IMR-90 (cell line): ENCODE measurements at regions not wholly inside any gene's neighbourhood (a gene's known extent, or its start where the extent isn't known, plus 50 kb on each side); places are given as distances from the start of the nearest gene placed in this dataset.

Experiments used
- ATAC-seq: fragments of 200-7000 bp; cut with Tn5 transposase; 2 replicates; pipeline ENCODE4 v1.9.1; 2020; ENCODE audit warnings: low read depth, mild to moderate bottlenecking, moderate library complexity
- BruUV-seq: library from RNA; stranded (reverse); fragments of 400-500 nt; replicated peaks from 2 replicates; lab custom pipeline; 2021; lab: Mats Ljungman, UMichigan
- CTCF ChIA-PET: fragments of 300-600 bp; formaldehyde crosslinking; extraction: SDS; loops from one replicate; lab custom pipeline; 2021; ENCODE audit warnings: antibody characterized with exemption; lab: Yijun Ruan, JAX
- POLR2A ChIA-PET: fragments of 300-600 bp; sonication (Branson Sonifier 250); formaldehyde crosslinking; loops from one replicate; lab custom pipeline; 2022; ENCODE audit warnings: antibody characterized with exemption; ENCODE audit not compliant: unreplicated experiment; lab: Charles Lee
- DNase-seq: peaks from one replicate; pipeline ENCODE4 v3.0.0; 2013
- H2AFZ ChIP-seq: replicated peaks from 2 replicates; pipeline ENCODE3; 2013; ENCODE audit warnings: low read length, mild to moderate bottlenecking; ENCODE audit not compliant: poor library complexity
- H2AK5ac ChIP-seq: 2 replicates; pipeline ENCODE4 v1.6.1; 2013; ENCODE audit warnings: low read depth, low read length, inconsistent platforms
- H2AK9ac ChIP-seq: replicated peaks from 2 replicates; pipeline ENCODE3; 2013; ENCODE audit warnings: mild to moderate bottlenecking, low read depth, low read length, moderate library complexity; ENCODE audit not compliant: poor library complexity
- H2BK120ac ChIP-seq: 2 replicates; pipeline ENCODE4 v1.6.1; 2013; ENCODE audit warnings: low read depth, low read length, inconsistent platforms
- H2BK15ac ChIP-seq: 3 replicates; pipeline ENCODE4 v1.6.1; 2013; ENCODE audit warnings: low read depth, low read length, inconsistent platforms
- H2BK20ac ChIP-seq: 2 replicates; pipeline ENCODE4 v1.6.1; 2013; ENCODE audit warnings: low read depth, mild to moderate bottlenecking, inconsistent platforms, low read length, moderate library complexity
- H2BK5ac ChIP-seq: 2 replicates; pipeline ENCODE4 v1.6.1; 2013; ENCODE audit warnings: mild to moderate bottlenecking, low read depth, low read length, inconsistent platforms; ENCODE audit not compliant: poor library complexity, severe bottlenecking
- H3K14ac ChIP-seq: replicated peaks from 2 replicates; pipeline ENCODE4 v1.6.1; 2013; ENCODE audit warnings: low read depth, low read length, inconsistent platforms
- H3K18ac ChIP-seq: 2 replicates; pipeline ENCODE4 v1.6.1; 2013; ENCODE audit warnings: low read depth, low read length, control low read depth
- H3K23ac ChIP-seq: 2 replicates; pipeline ENCODE4 v1.6.1; 2013; ENCODE audit warnings: low read depth, low read length, inconsistent platforms
- H3K27ac ChIP-seq: 2 replicates; pipeline ENCODE4 v1.5.1; 2013; ENCODE audit warnings: mild to moderate bottlenecking, control low read depth, low read length; ENCODE audit not compliant: insufficient read depth
- H3K27me3 ChIP-seq: 2 replicates; pipeline ENCODE4 v1.6.1; 2013; ENCODE audit warnings: low read length; ENCODE audit not compliant: control insufficient read depth, insufficient read depth
- H3K36me3 ChIP-seq: 2 replicates; pipeline ENCODE4 v1.6.1; 2013; ENCODE audit warnings: low read length, mixed read lengths; ENCODE audit not compliant: control insufficient read depth, insufficient read depth
- H3K4ac ChIP-seq: 2 replicates; pipeline ENCODE4 v1.6.1; 2013; ENCODE audit warnings: low read depth, low read length, inconsistent platforms
- H3K4me1 ChIP-seq: 2 replicates; pipeline ENCODE4 v1.6.1; 2013; ENCODE audit warnings: low read length, mixed read lengths; ENCODE audit not compliant: control insufficient read depth, insufficient read depth
- H3K4me2 ChIP-seq: 2 replicates; pipeline ENCODE4 v1.6.1; 2013; ENCODE audit warnings: low read depth, mild to moderate bottlenecking, control low read depth, low read length, moderate library complexity
- H3K4me3 ChIP-seq: 2 replicates; pipeline ENCODE4 v1.5.1; 2013; ENCODE audit warnings: low read depth, mild to moderate bottlenecking, control low read depth, low read length, moderate library complexity; ENCODE audit not compliant: insufficient read depth
- H3K56ac ChIP-seq: 2 replicates; pipeline ENCODE4 v1.6.1; 2013; ENCODE audit warnings: low read length, inconsistent platforms; ENCODE audit not compliant: insufficient read depth; ENCODE audit errors: extremely low read depth
- H3K79me1 ChIP-seq, 2 experiments: 2 replicates each; pipeline ENCODE4 v1.6.1; 2013; ENCODE audit warnings: low read length in 2 of 2, inconsistent platforms in 1 of 2, low read depth in 1 of 2
- H3K9ac ChIP-seq: 2 replicates; pipeline ENCODE4 v1.6.1; 2013; ENCODE audit warnings: low read depth, low read length, control low read depth
- H3K9me1 ChIP-seq: 2 replicates; pipeline ENCODE4 v1.6.1; 2013; ENCODE audit warnings: low read length, inconsistent platforms; ENCODE audit not compliant: insufficient read depth
- H3K9me3 ChIP-seq: 2 replicates; pipeline ENCODE4 v1.6.1; 2013; ENCODE audit warnings: low read length; ENCODE audit not compliant: control insufficient read depth, insufficient read depth
- H4K20me1 ChIP-seq: 2 replicates; pipeline ENCODE4 v1.6.1; 2013; ENCODE audit warnings: low read length, inconsistent platforms; ENCODE audit not compliant: insufficient read depth
- H4K5ac ChIP-seq: 2 replicates; pipeline ENCODE4 v1.6.1; 2013; ENCODE audit warnings: mild to moderate bottlenecking, low read depth, low read length, control low read depth
- H4K8ac ChIP-seq, 2 experiments: 2 replicates each; pipeline ENCODE4 v1.6.1; 2013; ENCODE audit warnings: low read depth in 2 of 2, low read length in 2 of 2, control low read depth in 1 of 2, inconsistent platforms in 1 of 2
- H4K91ac ChIP-seq: 2 replicates; pipeline ENCODE4 v1.6.1; 2013; ENCODE audit warnings: low read depth, low read length, inconsistent platforms; ENCODE audit not compliant: insufficient read depth
- BHLHE40 ChIP-seq: fragments of 150-350 bp; IDR thresholded peaks from 2 replicates; pipeline ENCODE4 v1.6.1; 2016; ENCODE audit warnings: mild to moderate bottlenecking, low read depth, low read length
- CEBPB ChIP-seq: IDR thresholded peaks from 2 replicates; pipeline ENCODE4 v1.6.1; 2012; ENCODE audit warnings: low read depth, low read length, improper control_type of control experiment
- CHD1 ChIP-seq: IDR thresholded peaks from 2 replicates; pipeline ENCODE4 v1.6.1; 2012; ENCODE audit warnings: low read depth, low read length, improper control_type of control experiment
- ELK1 ChIP-seq: fragments of 150-350 bp; IDR thresholded peaks from 2 replicates; pipeline ENCODE4 v1.6.1; 2016; ENCODE audit warnings: low read depth, mild to moderate bottlenecking, low read length, moderate library complexity, borderline replicate concordance
- FOS ChIP-seq: fragments of 150-350 bp; IDR thresholded peaks from 2 replicates; pipeline ENCODE4 v1.6.1; 2016; ENCODE audit warnings: low read depth, low read length
- MAFK ChIP-seq: IDR thresholded peaks from 2 replicates; pipeline ENCODE4 v1.6.1; 2012; ENCODE audit warnings: low read depth, low read length, improper control_type of control experiment
- MAZ ChIP-seq: IDR thresholded peaks from 2 replicates; pipeline ENCODE4 v1.6.1; 2012; ENCODE audit warnings: low read depth, mild to moderate bottlenecking, low read length, improper control_type of control experiment, moderate library complexity, borderline replicate concordance
- MXI1 ChIP-seq: IDR thresholded peaks from 2 replicates; pipeline ENCODE4 v1.6.1; 2012; ENCODE audit warnings: low read depth, mild to moderate bottlenecking, low read length, moderate library complexity, borderline replicate concordance
- NFE2L2 ChIP-seq: fragments of 150-350 bp; IDR thresholded peaks from 2 replicates; pipeline ENCODE4 v1.6.1; 2016; ENCODE audit warnings: low read depth, mild to moderate bottlenecking, low read length
- POLR2A ChIP-seq: IDR thresholded peaks from 2 replicates; pipeline ENCODE4 v1.6.1; 2012; ENCODE audit warnings: mild to moderate bottlenecking, low read depth, low read length
- RAD21 ChIP-seq: IDR thresholded peaks from 2 replicates; pipeline ENCODE4 v1.6.1; 2012; ENCODE audit warnings: low read length, improper control_type of control experiment
- RCOR1 ChIP-seq: IDR thresholded peaks from 2 replicates; pipeline ENCODE4 v1.6.1; 2012; ENCODE audit warnings: mild to moderate bottlenecking, low read length, improper control_type of control experiment; ENCODE audit not compliant: insufficient replicate concordance
- RFX5 ChIP-seq: IDR thresholded peaks from 2 replicates; pipeline ENCODE4 v1.8.0; 2012; ENCODE audit warnings: low read depth, mild to moderate bottlenecking, low read length, moderate library complexity
- SMC3 ChIP-seq: fragments of 150-350 bp; IDR thresholded peaks from 2 replicates; pipeline ENCODE4 v1.6.1; 2016; ENCODE audit warnings: low read depth, mild to moderate bottlenecking, antibody characterized with exemption, low read length, moderate library complexity
- WGBS, 2 experiments: methylation state at CpG; one replicate each; pipeline versions ENCODE4 v1.1.5 to v1.1.7; 2013; ENCODE audit warnings: missing lambda C conversion rate in 2 of 2; ENCODE audit not compliant: insufficient read length in 1 of 2; ENCODE audit errors: extremely low coverage in 2 of 2; 5-methylcytosine and 5-hydroxymethylcytosine counted together
- dilution Hi-C: fragments of 300-500 bp; cut with HindIII; formaldehyde crosslinking; loops from one replicate; pipeline ENCODE4 v1.14.3; 2018; ENCODE audit warnings: low sequenced_read_pairs; ENCODE audit not compliant: unreplicated experiment
- in situ Hi-C: fragments of 300-500 bp; cut with MboI; formaldehyde crosslinking; loops from 3 replicates; pipeline ENCODE4 v1.14.3; 2019; ENCODE audit warnings: low sequenced_read_pairs, inconsistent platforms, mixed read lengths
- intact Hi-C: fragments of 100-400 bp; cut with micrococcal nuclease; formaldehyde crosslinking; loops from 2 replicates; pipeline ENCODE4 v1.10.0; 2022
- TF ChIP-seq, protein P1 (sequence below): conservative IDR thresholded peaks from 2 replicates; pipeline ENCODE4 v1.5.1; 2012; ENCODE audit warnings: mild to moderate bottlenecking, low read depth, low read length, improper control_type of control experiment
- TF ChIP-seq, protein P2 (sequence below): fragments of 150-350 bp; IDR thresholded peaks from 2 replicates; pipeline ENCODE4 v1.6.1; 2017; ENCODE audit warnings: mild to moderate bottlenecking, antibody characterized with exemption, low read length, low read depth

DNA sequence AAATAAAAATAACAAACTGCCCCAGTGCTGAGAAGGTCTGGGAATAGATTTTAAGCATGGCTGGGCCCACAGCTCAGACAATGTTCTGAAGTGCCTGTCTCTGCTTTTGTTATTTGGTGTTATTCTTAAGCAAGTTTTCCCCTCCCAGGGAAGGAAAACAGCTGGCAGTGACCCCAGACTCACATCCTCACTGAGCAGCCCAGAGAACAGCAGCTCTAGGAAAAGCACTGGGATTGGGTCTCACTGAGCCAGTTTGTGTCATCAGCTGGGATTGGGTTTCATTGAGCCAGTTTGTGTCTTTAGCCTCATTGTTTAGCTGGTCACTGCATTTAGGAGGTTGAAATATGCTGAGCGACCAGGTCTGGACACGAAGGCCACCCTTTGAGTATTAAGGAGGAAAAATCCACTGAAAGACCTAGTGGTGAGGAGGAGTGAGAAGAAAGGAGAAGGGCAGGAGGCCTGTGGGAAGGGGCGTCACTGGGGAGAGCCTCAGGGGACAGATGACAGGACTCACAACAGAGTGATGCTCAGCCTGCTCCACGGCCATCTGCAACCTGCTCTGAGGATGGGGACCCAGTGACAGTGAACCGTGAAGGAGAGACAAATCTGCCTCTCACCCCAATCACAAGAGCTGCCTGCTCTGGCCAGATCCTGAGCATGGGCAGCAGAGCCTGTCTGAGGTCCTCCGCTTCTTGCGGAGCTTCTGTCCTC, 103.8 kb downstream of the TOMM20 start:
- DNase-seq = no peak
- in situ Hi-C loops = no loop called here
- Histone ChIP-seq H3K27me3 (no peaks in the 10 kb centered on the region), H3K4ac (no peak overlapping the region), H3K14ac (0 out of 2 replicates have a peak overlapping the region, but pooled peaks have one; percentile 14), H4K5ac (no peak overlapping the region), H3K79me1 (no peaks in the 10 kb centered on the region), H3K18ac (no peak overlapping the region), H3K36me3 (no peaks in the 10 kb centered on the region), H3K4me3 (no peak overlapping the region), H3K4me1 (no peaks in the 10 kb centered on the region), H2AFZ (peak overlapping the region; percentile 51), H3K9ac (no peak overlapping the region), H2BK5ac (no peak overlapping the region), H3K27ac (no peak overlapping the region), H3K9me3 (no peaks in the 10 kb centered on the region), H3K4me2 (no peak overlapping the region), H3K56ac (no peak overlapping the region), H4K91ac (no peak overlapping the region), H2AK9ac (no peak overlapping the region), H2BK20ac (no peak overlapping the region), H4K8ac (no peak overlapping the region), H3K9me1 (peaks cover 10% of the 10 kb centered on the region; the same call in 1 of the 2 replicates), H3K23ac (no peak overlapping the region), H4K20me1 (no peaks in the 10 kb centered on the region), H2BK120ac (no peak overlapping the region), H2AK5ac (peak overlapping the region; percentile 61), H2BK15ac (no peak overlapping the region)
- dilution Hi-C loops = no loop called here
- no TSS peak for BruUV-seq
- no peak for ATAC-seq
- intact Hi-C loops = no loop called here
- CTCF ChIA-PET = no interaction called here
- POLR2A ChIA-PET = no interaction called here
- 100% methylated on average over 2 of the region's 7 CpGs; no CpG with 5 or more reads in 1 of the 2 experiments for WGBS, 2 experiments
- no peak for TF ChIP-seq FOS
- TF ChIP-seq MAFK = no peak
- no peak for TF ChIP-seq RFX5
- TF ChIP-seq CEBPB = no peak
- TF ChIP-seq RAD21 = no peak
- TF ChIP-seq ELK1 = no peak
- TF ChIP-seq NFE2L2 = no peak
- TF ChIP-seq MAZ = no peak
- TF ChIP-seq, protein P1, sequence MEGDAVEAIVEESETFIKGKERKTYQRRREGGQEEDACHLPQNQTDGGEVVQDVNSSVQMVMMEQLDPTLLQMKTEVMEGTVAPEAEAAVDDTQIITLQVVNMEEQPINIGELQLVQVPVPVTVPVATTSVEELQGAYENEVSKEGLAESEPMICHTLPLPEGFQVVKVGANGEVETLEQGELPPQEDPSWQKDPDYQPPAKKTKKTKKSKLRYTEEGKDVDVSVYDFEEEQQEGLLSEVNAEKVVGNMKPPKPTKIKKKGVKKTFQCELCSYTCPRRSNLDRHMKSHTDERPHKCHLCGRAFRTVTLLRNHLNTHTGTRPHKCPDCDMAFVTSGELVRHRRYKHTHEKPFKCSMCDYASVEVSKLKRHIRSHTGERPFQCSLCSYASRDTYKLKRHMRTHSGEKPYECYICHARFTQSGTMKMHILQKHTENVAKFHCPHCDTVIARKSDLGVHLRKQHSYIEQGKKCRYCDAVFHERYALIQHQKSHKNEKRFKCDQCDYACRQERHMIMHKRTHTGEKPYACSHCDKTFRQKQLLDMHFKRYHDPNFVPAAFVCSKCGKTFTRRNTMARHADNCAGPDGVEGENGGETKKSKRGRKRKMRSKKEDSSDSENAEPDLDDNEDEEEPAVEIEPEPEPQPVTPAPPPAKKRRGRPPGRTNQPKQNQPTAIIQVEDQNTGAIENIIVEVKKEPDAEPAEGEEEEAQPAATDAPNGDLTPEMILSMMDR = no peak
- TF ChIP-seq, protein P2, sequence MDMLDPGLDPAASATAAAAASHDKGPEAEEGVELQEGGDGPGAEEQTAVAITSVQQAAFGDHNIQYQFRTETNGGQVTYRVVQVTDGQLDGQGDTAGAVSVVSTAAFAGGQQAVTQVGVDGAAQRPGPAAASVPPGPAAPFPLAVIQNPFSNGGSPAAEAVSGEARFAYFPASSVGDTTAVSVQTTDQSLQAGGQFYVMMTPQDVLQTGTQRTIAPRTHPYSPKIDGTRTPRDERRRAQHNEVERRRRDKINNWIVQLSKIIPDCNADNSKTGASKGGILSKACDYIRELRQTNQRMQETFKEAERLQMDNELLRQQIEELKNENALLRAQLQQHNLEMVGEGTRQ = no peak
- TF ChIP-seq BHLHE40 = no peak
- no peak for TF ChIP-seq MXI1
- no peak for TF ChIP-seq RCOR1
- no peak for TF ChIP-seq SMC3
- no peak for TF ChIP-seq CHD1
- TF ChIP-seq POLR2A = no peak
